ENCODE measurements at regions not wholly inside any gene's neighbourhood (a gene's known extent, or its start where the extent isn't known, plus 50 kb on each side); places are given as distances from the start of the nearest gene placed in this dataset.
"Not testable (repeated sequence)": the region's sequence is repeated elsewhere in the genome, so short reads cannot be mapped to it uniquely, and the experiment has no call there.

DNA sequence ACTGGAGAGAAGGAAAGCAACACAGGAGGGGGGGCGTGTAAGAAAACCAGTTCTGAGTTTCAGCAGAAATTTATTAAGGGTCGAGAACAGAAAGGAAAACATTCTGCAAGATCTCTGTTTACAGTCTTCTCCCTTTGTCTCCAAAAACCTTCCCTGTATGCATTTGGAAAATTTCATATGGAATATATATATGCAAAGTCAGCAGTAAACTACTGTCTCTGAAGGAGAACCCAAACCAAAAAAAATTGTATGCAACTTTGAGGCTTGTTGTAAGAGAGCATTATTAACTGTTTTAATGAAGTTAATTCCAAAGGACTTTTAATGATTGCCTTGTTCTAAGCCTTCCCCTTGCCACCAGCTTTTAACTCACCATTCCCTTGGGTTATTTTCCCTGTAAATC lies 238.2 kb upstream of the GPR149 start:
- DNase-seq, result no peak

GRCh38 chr3:154666542-154666941 lies 236.6 kb upstream of the GPR149 start:
- no peak for DNase-seq

- DNase-seq, result no peak
These were observed 234.7 kb upstream of the GPR149 start for GRCh38 chr3:154664714-154665113.

GRCh38 chr3:154662851-154663250 lies 232.9 kb upstream of the GPR149 start:
- DNase-seq, result no peak

GRCh38 chr3:154660811-154661210 lies 230.8 kb upstream of the GPR149 start:
- no peak for DNase-seq

- DNase-seq, result no peak
These were observed 228.0 kb upstream of the GPR149 start for GRCh38 chr3:154658000-154658399.

GRCh38 chr3:154657218-154657617 lies 227.2 kb upstream of the GPR149 start:
- DNase-seq, result no peak

DNA sequence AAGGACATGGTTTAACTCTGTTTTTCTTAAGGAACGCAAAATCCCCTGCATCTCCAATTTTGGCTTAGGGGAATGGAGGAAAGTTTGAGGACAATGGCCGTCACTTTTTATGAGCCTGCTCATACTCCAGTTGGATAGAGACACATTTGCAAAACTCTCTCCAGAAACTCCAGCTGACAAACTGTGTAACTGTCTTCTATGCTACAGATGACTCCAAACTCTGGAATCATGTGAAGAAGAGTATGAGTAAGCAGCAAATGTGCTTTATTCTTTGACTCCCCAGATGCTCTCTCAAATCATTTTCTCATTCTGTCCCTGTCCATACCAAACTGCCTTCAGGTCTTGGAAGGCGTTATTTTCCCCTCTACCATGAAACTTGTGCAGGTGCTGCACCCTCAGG lies 226.5 kb upstream of the GPR149 start:
- DNase-seq, result no peak

DNA sequence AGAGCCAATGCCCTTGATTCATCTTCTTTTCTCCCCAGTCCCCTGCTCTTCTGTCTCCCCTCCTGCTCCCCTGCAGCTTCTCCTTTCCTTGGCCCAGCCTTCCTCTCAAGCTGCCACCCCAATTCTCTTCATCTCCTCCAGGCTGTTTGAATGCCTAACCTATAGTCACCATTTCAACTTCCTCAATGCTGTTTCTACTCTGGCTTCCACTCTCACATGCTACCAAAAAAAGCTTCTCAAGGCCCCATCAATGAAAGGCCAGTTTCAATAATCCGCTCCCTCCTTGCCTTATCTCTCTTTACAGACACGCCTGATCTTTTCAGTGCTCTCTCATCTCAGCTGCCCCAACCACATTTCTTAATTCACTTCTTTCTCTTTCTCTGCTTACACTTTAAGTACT lies 212.2 kb upstream of the GPR149 start:
- DNase-seq, result no peak

GRCh38 chr3:154625756-154626155 lies 195.8 kb upstream of the GPR149 start:
- no peak for DNase-seq

- DNase-seq, result not testable (repeated sequence)
These were observed 189.6 kb upstream of the GPR149 start for GRCh38 chr3:154619621-154620020.

DNA sequence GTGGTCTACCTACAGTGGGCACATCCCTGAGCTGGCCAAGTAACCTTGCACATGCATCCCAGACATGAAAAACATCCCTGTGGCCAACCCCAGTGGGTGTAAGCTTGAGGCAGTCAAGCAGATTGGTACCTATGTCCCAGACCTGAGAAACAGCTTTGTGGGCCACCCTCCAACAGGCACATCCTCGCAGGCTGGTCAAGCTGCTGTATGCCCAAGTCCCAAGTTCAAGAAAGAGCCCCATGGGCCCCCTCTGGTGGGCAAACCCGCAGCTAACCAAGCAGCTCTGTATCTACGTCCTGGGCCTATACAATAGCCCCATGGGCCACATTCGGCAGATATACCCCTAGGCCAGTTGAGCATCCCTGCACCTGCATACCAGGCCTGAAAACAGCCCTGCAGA lies 186.3 kb upstream of the GPR149 start:
- no peak for DNase-seq

DNA sequence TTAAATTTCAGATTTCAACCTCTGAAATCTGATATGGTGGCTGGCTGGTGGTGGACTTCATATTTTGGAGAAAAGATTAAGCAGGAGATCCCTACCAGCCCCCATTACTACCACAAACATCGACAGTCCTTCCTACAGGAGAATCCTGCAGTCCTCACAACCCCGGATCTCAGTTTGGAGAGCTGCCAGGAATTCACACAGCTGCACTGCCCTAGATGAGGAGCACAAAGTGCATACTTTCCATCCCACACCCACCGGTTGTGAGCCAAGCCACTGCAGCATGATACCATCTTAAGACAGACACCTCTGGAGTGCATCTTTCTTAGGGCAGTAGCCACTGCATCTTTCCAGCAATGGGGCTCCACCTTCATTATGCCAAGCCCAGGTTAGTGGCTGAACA lies 185.5 kb upstream of the GPR149 start:
- no peak for DNase-seq

DNA sequence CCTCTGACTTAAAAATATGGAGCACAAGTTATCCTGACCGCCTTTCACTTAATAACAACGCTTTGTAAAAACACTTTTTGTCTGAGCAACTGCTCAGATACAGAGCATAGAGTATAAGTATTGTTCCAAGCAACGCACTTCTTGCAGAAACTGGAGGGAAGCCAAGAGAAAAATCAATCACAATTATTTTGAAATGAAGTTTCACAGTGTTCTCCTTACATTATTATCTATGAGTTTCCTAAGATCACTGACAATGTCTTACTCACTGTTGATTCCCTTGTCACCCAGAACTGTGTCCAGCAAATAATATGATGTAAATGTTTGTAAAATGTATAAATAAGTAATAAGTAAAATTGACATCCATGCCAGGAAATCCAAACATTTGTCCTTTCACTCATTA lies 184.6 kb upstream of the GPR149 start:
- peak; percentile 3 to 15 for DNase-seq

DNA sequence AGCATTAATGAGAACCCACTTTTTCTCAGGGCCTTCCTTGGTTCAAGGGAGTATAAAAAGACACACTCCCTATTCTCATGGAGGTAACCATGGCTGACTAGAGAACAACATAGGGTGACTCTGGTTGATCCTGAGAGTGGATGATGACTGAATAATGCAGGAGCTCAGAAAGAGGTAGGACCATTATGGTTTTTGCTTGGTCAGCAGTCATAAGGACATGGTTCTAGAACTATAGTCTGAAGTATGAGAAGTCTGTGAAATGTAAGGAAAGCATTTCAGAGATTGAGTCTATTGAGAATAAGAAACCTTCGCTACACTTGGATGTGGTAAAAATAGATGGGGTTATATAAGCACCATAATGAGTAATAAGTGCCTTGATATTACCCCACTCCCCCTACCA lies 184.1 kb upstream of the GPR149 start:
- no peak for DNase-seq

DNA sequence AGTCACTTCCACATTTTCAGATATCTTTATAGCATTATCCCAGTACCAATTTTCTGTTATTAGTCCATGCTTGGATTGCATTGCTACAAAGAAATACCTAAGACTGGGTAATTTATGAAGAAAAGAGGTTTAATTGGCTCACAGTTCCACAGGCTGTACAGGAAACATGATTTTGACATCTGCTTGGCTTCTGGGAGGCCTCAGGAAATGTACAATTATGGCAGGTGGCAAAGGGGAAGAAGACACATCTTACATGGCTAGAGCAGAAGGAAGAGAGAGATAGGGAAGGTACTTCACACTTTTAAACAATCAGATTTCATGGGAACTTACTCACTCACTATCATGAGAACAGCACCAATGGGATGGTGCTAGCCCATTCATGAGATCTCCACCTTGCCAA lies 172.3 kb upstream of the GPR149 start:
- no peak for DNase-seq

DNA sequence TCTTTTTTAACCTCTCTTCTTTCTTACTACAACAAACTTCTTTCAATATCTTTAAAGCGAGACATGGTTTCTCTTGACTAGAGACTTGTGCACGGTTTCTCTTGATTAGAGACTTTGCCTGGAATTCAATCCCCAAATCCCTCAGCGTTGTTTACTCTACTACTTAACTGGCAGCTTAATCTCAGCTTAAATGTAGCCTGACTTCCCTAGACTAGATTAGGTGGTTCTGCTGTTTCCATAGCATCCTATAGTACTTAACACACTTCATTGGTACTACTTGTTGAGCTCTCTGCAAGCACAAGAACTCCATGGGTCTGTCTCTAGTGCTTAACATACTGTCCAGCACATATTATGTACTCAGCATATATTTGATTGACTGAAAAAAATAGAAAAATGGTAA lies 168.2 kb upstream of the GPR149 start:
- no peak for DNase-seq

DNA sequence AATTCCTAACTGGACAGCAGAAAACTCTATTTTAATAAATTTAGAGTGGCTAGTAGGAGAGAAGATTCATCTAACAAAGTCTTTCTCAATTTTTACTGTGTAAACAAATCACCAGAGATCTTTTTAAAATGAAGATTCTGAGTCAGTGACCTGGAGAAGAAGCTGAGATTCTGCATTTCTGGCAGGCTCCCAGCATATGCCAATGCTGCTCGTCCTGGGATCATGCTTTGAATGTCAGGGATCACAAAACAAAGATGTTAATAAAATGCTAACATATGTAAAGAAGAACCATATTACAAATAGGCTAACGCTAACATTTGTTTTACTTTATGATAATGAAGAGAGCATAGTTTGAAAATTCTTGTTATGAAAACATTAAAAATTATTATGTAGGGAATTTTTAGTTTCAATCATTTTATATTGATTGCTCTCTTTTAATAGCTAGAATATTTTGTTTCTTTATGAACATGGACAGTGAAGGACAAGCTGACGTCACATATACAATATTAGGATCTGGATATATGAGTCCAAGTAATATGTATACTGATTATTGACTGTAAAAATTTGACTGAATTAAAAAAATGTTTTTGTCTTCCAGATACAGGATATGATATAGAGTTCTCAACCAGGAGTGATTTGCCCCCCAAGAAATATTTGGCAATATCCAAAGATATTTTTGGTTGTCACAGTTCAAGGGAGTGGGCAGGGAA lies 160.8 kb upstream of the GPR149 start:
- DNase-seq, result no peak

- no peak for DNase-seq
These were observed 158.8 kb upstream of the GPR149 start for GRCh38 chr3:154588831-154589230.

DNA sequence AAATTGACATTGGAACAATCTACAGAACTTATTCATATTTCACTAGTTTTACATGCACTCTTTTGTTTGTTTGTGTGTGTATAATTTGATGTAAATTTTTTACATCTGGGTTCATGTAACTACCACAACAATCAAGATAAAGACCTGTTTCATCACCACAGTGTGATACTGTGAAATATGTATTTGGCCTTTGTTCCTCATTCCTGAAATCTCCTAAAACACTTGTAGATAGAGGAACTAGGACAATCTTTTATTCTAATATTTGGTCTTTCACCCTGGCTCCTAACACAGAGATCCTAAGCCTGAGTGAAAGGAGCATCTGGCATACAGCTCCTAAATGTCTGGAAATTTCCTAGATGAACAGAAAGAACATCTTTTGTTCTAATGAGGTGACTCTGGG lies 155.0 kb upstream of the GPR149 start:
- no peak for DNase-seq

DNA sequence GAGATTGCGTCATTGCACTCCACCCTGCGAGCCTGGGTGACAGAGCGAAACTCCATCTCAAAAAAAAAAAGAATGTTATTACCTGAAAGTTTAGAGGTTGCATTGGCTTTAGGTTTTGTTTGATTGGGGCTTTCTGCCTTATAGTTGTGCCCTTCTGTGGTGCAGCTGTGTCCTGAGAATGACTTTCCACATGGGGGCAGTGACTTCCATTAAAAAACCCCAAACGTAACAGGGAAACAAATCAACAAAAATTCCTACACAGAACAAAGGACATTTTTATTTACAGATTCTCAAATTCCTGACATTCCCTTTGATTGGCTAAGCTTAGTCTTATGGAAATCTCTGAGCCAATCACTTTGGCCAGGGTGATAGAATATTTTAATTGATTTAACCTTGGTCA lies 154.1 kb upstream of the GPR149 start:
- no peak for DNase-seq

DNA sequence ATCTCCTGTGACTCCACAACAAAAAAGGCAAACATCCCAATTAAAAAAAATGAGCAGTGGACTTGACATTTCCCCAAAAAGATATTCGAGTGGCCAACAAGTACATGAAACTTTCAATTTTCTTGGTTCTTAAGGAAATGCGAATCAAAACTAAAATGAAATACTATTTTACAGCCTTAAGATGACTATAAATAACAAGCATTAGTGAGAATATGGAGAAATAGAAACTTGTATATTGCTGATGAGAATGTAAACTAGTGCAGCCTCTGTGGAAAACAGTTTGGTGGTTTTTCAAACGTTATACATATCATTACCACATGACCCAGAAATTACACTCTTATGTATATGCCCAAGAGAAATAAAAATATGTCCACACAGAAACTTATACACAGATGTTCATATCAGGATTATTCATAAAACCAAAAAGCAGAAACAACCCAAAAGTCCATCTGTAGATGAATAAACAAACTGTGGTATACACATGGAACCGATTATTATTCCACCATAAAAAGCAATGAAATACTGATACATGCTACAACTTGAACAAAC lies 153.2 kb upstream of the GPR149 start:
- no peak for DNase-seq

- no peak for DNase-seq
These were observed 152.5 kb upstream of the GPR149 start for GRCh38 chr3:154582501-154582900.

DNA sequence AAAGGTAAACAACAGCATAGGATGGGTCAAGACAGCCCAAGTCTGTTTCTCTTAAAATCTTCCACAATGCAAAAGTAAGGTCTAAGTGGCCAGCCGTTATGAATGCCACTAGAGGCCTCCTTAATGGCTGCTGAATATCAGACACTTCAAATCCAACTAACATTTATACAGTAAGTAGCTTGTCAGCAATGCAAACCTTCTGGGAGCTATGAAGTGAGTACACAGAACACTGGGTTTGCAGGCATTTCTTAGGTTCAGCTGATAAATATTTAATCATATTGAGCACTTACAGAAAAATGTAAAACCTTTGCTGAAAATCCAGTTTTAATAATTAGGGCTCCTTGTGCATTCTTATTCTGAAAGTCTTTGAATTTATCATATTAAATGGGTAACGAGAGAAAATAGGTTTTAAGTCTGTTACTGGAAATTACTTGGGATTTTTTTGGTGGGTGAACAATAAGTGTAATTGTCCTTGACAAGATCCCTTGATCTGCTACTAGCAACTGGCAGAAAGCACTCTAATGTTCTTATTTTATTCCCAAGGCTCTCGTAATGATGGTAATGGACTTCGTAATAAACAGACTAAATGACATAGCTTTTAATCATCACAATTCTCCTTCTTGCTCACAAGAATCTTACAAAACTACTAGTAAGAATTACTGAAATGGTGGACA lies 141.7 kb upstream of the GPR149 start:
- DNase-seq, result no peak
